HG02798 (cell line): ENCODE measurements at regions not wholly inside any gene's neighbourhood (a gene's known extent, or its start where the extent isn't known, plus 50 kb on each side); places are given as distances from the start of the nearest gene placed in this dataset.

Source experiments
- ATAC-seq: cut with Tn5 transposase; IDR thresholded peaks from one replicate; pipeline ENCODE4 v1.9.1; 2021; ENCODE audit warnings: mild to moderate bottlenecking; ENCODE audit not compliant: unreplicated experiment, poor library complexity

- ATAC-seq: no peak
Measured at GRCh38 chr11:19445771-19446170, 205.0 kb upstream of the E2F8 start.

- no peak for ATAC-seq
Measured at GRCh38 chr11:19444231-19444630, 203.5 kb upstream of the E2F8 start.

- no peak for ATAC-seq
Measured at GRCh38 chr11:19442554-19442910, 201.8 kb upstream of the E2F8 start.

- peak; percentile 92 for ATAC-seq
Measured at GRCh38 chr11:19441752-19442553, 201.2 kb upstream of the E2F8 start.

- no peak for ATAC-seq
Measured at GRCh38 chr11:19441288-19441687, 200.5 kb upstream of the E2F8 start.

DNA sequence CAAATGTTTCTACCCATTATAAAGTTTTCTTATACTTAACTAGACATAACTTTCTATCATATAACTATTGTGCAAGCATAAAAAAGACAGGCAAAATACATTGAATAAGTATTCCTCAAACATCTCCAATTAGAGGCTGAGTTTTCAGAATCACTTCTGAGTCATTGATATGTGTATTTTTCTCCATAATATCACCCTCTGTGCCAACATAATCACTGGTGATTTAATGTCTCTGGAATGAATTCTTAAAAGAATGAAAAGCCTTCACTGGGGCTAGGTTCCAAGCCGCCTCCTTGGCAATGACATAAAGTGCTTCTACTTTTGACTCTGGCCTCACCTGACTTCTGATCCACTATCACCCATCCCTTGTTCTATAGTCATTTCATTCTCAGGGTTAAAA lies 197.0 kb upstream of the E2F8 start:
- no peak for ATAC-seq

GRCh38 chr11:19436932-19437331 lies 196.2 kb upstream of the E2F8 start:
- ATAC-seq: peak; percentile 30

DNA sequence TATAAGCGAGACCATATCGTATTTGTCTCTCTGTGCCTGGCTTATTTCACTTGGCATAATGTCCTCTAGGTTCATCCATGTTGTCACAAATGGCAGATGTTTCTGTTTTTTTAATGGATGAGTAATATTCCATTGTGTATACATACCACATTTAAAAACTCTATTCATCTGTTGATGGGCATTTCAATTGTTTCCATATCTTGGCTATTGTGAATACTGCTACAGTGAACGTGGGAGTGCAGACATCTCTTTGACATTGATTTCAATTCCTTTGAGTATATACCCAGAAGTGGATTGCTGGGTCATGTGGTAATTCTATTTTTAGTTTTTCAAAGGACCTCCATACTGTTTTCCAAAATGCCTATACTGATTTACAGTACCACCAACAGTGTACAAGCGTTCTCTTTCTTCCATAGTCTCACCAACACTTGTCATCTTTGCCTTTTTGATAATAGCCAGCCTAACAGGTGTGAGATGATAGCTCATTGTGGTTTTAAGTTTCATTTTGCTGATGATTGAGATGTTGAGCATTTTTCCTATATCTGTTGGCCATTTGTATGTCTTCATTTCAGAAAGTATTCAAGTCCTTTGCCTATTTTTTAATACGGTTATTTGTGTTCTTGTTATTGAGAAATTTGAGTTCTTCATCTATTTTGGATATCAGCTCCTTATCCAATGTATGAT lies 194.7 kb upstream of the E2F8 start:
- no peak for ATAC-seq

DNA sequence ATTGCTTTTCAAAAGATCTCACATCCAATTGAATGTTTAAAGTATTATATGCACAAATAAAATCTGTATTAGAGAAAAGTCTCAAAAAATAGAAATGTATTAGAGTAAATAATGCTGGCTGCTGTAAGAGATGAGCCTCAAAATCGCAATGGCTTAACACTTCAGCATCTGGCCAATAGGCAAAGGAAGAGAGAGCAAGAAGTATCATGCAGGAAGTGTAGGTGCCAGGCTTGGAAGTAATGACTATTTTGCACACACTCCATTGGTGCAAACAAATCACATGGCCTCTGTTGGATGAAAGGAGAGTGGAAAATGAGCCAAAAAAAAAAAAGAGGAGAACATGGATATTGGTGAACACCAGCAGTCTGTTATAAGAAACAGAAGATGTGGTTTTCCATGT lies 193.0 kb upstream of the E2F8 start:
- ATAC-seq: no peak

GRCh38 chr11:19433367-19433766 lies 192.6 kb upstream of the E2F8 start:
- ATAC-seq: peak; percentile 60

DNA sequence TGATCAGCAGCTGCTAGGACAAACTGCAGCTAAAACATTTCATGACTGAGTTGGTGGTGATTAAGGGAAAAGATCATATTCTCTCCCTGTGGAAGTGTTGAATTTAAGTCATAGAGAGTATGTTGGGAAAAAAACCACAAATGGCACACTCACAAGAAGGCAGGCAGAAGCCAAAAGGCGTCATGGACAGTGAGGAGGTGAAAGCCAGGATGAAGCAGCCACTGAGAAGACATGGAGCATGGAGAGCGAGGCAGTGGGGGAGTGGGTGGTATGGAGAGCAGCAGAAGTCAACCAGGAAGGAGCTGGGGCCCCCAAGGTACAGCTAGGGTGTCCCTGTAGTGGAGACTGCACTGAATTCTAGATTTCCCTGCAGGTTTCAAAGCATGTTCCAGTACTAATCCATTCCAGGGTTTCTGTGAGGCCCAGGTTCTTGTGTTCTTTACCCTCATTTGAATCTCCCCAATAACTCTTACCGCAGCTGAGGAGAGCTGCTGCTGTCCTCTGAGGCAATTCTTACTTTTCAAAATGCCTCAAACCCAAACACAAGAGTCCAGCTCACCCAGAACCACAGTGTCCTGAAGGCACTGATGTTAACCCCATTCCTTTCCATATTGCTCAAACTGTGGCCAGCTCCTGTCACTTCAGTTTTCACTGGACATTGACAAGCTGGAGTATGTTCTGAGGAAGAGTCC lies 191.8 kb upstream of the E2F8 start:
- peak; percentile 71 for ATAC-seq

GRCh38 chr11:19430754-19431398 lies 190.1 kb upstream of the E2F8 start:
- no peak for ATAC-seq

DNA sequence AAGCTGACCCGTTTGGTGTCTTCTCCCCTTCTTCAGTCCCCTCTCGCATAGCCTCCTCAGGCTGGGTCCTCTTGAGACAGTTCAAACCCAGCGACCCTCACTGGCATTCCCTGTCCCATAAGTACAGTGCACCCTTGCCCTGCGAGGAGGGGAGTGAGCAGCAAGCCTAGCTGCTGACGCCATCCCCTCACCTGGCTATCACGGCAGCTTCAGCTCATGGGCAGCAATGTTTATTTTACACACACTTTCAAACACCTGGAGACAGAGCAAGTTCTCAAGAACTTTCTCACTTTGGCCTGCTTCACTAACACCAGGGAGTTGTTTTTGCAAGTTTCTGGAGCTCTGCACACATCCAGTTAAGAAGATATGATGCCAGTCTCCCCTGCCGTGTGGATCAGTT lies 189.6 kb upstream of the E2F8 start:
- no peak for ATAC-seq

DNA sequence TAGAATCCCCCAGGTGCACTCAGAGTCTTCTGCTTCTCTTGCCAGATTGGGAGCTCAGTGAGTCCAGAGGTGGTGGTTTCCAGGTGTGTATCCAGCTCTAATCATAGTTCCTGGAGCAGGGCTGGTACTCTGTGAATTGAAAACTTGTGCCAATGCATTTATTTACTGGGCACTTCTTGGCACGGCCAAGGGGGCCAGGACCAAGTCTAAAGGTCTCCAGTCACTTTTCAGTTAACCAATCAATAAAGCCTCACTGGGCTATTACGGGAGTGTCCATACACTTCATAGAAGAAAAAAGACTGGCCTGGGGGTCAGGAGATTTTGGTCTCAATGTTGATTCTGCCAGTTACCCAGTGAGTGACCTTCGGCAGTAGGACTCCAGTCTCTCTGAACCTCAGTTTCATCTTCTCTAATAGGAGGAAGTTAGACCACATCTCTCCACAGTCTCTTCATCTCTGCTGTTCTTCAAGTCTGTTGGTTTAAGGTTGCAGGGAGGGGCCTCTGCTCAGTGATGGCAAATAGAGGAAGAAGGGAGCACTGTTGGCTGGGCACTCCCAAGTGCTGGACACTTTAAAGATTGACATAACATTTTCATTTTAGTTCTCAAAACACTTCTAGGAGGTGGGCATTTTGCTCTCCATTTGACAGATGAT lies 188.5 kb upstream of the E2F8 start:
- ATAC-seq: no peak

- no peak for ATAC-seq
Measured at GRCh38 chr11:19428206-19429002, 187.7 kb upstream of the E2F8 start.

- ATAC-seq: no peak
Measured at GRCh38 chr11:19426756-19427403, 186.1 kb upstream of the E2F8 start.

GRCh38 chr11:19426011-19426755 lies 185.4 kb upstream of the E2F8 start:
- no peak for ATAC-seq

DNA sequence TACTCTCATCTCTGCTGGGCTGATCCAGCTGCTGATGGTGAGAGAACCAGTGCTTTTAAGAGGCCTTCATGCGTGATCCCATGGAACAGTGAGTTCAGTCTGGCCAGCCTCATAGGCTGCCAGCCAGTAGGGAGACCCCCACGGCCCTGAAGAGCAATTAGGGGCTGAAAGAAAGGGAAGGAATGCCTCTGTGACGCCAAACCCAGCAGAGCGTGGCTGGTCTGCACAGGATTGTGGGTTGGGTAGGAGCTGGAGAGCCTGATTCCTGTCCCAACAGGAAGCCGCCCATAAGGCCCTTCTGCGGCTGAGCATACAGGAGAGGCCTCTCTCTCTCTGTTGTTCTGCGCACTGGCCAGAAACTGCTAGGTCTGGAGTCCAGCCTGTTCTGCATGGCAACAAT lies 181.5 kb upstream of the E2F8 start:
- ATAC-seq: no peak
